ENCODE measurements at regions not wholly inside any gene's neighbourhood (a gene's known extent, or its start where the extent isn't known, plus 50 kb on each side); places are given as distances from the start of the nearest gene placed in this dataset.

- Mint-ChIP-seq H3K36me3 (ENCODE audit: low read depth) (no peaks in the 10 kb centered on the region), H3K4me1 (peaks cover 15% of the 10 kb centered on the region), H3K9me3 (peaks cover 7% of the 10 kb centered on the region), H3K27ac (no peak overlapping the region), H3K27me3 (ENCODE audit: insufficient read depth) (peaks cover 4% of the 10 kb centered on the region), H3K4me3 (no peak overlapping the region)
- Histone ChIP-seq H3K9me3 (ENCODE audit: control insufficient read depth, low read length) (no peaks in the 10 kb centered on the region), H3K4me1 (ENCODE audit: control insufficient read depth, insufficient read depth, low read length) (no peaks in the 10 kb centered on the region), H3K36me3 (ENCODE audit: control insufficient read depth, insufficient read depth, low read length) (no peaks in the 10 kb centered on the region), H3K4me3 (ENCODE audit: low read length) (no peak overlapping the region), H3K9ac (ENCODE audit: extremely low read depth, low read length, poor library complexity, severe bottlenecking) (no peak overlapping the region), H3K27ac (ENCODE audit: low read depth, low read length) (no peak overlapping the region), H3K27me3 (ENCODE audit: control insufficient read depth, insufficient read depth, low read length, poor library complexity, severe bottlenecking) (no peaks in the 10 kb centered on the region)
- TF ChIP-seq CTCF (conservative IDR thresholded peaks at IDR 0.05), result no peak
- no peak for DNase-seq
- 95 to 98% methylated on average over 12 to 22 of the region's 22 CpGs for WGBS, 2 experiments (ENCODE audit: insufficient coverage in 1 of 2, insufficient read length in 1 of 2)
Measured at GRCh38 chrX:39736216-39737211, 361.2 kb downstream of the BCOR start.

GRCh38 chrX:39739585-39739984 lies 358.2 kb downstream of the BCOR start:
- Mint-ChIP-seq H3K4me3 (no peak overlapping the region), H3K27me3 (ENCODE audit: insufficient read depth) (no peaks in the 10 kb centered on the region), H3K9me3 (peaks cover 5% of the 10 kb centered on the region), H3K4me1 (peaks cover 3% of the 10 kb centered on the region), H3K27ac (no peak overlapping the region), H3K36me3 (ENCODE audit: low read depth) (no peaks in the 10 kb centered on the region)
- no peak overlapping the region for H3K9ac ChIP-seq (ENCODE audit: extremely low read depth, low read length, poor library complexity, severe bottlenecking)
- H3K9me3 ChIP-seq (ENCODE audit: control insufficient read depth, low read length), result no peaks in the 10 kb centered on the region
- no peak for DNase-seq
- H3K27me3 ChIP-seq (ENCODE audit: control insufficient read depth, insufficient read depth, low read length, poor library complexity, severe bottlenecking), result no peaks in the 10 kb centered on the region
- no peaks in the 10 kb centered on the region for H3K36me3 ChIP-seq (ENCODE audit: control insufficient read depth, insufficient read depth, low read length)
- no peaks in the 10 kb centered on the region for H3K4me1 ChIP-seq (ENCODE audit: control insufficient read depth, insufficient read depth, low read length)
- no peak overlapping the region for H3K27ac ChIP-seq (ENCODE audit: low read depth, low read length)
- no peak overlapping the region for H3K4me3 ChIP-seq (ENCODE audit: low read length)
- no peak for TF ChIP-seq CTCF (conservative IDR thresholded peaks at IDR 0.05)
- WGBS, 2 experiments (ENCODE audit: insufficient coverage in 1 of 2, insufficient read length in 1 of 2), result 93 to 95% methylated on average over 4 to 7 of the region's 7 CpGs

GRCh38 chrX:39740078-39740477 lies 357.7 kb downstream of the BCOR start:
- H3K9me3 Mint-ChIP-seq, result peaks cover 5% of the 10 kb centered on the region
- Histone ChIP-seq H3K9me3 (ENCODE audit: control insufficient read depth, low read length) (no peaks in the 10 kb centered on the region), H3K27ac (ENCODE audit: low read depth, low read length) (no peak overlapping the region), H3K4me1 (ENCODE audit: control insufficient read depth, insufficient read depth, low read length) (no peaks in the 10 kb centered on the region), H3K4me3 (ENCODE audit: low read length) (no peak overlapping the region), H3K9ac (ENCODE audit: extremely low read depth, low read length, poor library complexity, severe bottlenecking) (no peak overlapping the region), H3K36me3 (ENCODE audit: control insufficient read depth, insufficient read depth, low read length) (no peaks in the 10 kb centered on the region), H3K27me3 (ENCODE audit: control insufficient read depth, insufficient read depth, low read length, poor library complexity, severe bottlenecking) (no peaks in the 10 kb centered on the region)
- DNase-seq, result no peak
- 88 to 90% methylated on average over 2 to 5 of the region's 5 CpGs for WGBS, 2 experiments (ENCODE audit: insufficient coverage in 1 of 2, insufficient read length in 1 of 2)
- H3K4me3 Mint-ChIP-seq, result no peak overlapping the region
- peaks cover 3% of the 10 kb centered on the region for H3K4me1 Mint-ChIP-seq
- H3K27ac Mint-ChIP-seq, result peak overlapping the region; percentile 53
- no peaks in the 10 kb centered on the region for H3K27me3 Mint-ChIP-seq (ENCODE audit: insufficient read depth)
- H3K36me3 Mint-ChIP-seq (ENCODE audit: low read depth), result no peaks in the 10 kb centered on the region
- no peak for TF ChIP-seq CTCF (conservative IDR thresholded peaks at IDR 0.05)

Measured in endodermal cell (in vitro differentiated cells).